GM23338 (cell line): ENCODE measurements at regions not wholly inside any gene's neighbourhood (a gene's known extent, or its start where the extent isn't known, plus 50 kb on each side); places are given as distances from the start of the nearest gene placed in this dataset.

Experiments used
- ATAC-seq: fragments of 200-7000 bp; cut with Tn5 transposase; 3 replicates; pipeline ENCODE4 v1.9.1; 2020
- DNase-seq: peaks from one replicate; pipeline ENCODE4 v3.0.0-alpha.2; 2015; ENCODE audit warnings: low spot score
- H2AFZ ChIP-seq: fragments of 200-600 bp; sonication (generic); 2 replicates; pipeline ENCODE4 v1.8.0; 2016; ENCODE audit warnings: antibody characterized with exemption, mild to moderate bottlenecking, moderate library complexity
- H3F3A ChIP-seq: fragments of 200-600 bp; sonication (generic); replicated peaks from 2 replicates; pipeline ENCODE4 v1.8.0; 2017; ENCODE audit warnings: antibody characterized with exemption, mixed run types, low read depth
- H3K27ac ChIP-seq: fragments of 200-600 bp; sonication (generic); 2 replicates; pipeline ENCODE4 v1.6.1; 2016; ENCODE audit warnings: low read depth
- H3K27me3 ChIP-seq: fragments of 200-600 bp; sonication (generic); 2 replicates; pipeline ENCODE4 v1.8.0; 2016; ENCODE audit warnings: mild to moderate bottlenecking, mixed run types, moderate library complexity; ENCODE audit not compliant: insufficient read depth
- H3K36me3 ChIP-seq: fragments of 200-600 bp; sonication (generic); 2 replicates; pipeline ENCODE4 v1.8.0; 2016; ENCODE audit warnings: mild to moderate bottlenecking; ENCODE audit not compliant: insufficient read depth
- H3K4me1 ChIP-seq: fragments of 200-600 bp; sonication (generic); 2 replicates; pipeline ENCODE4 v1.8.0; 2016; ENCODE audit warnings: mild to moderate bottlenecking, moderate library complexity; ENCODE audit not compliant: insufficient read depth
- H3K4me2 ChIP-seq: fragments of 200-600 bp; sonication (generic); 2 replicates; pipeline ENCODE4 v1.7.1; 2017; ENCODE audit warnings: mixed run types
- H3K4me3 ChIP-seq: fragments of 200-600 bp; sonication (generic); 2 replicates; pipeline ENCODE4 v1.6.1; 2016; ENCODE audit warnings: mixed run types
- H3K79me2 ChIP-seq: fragments of 200-600 bp; sonication (generic); replicated peaks from 2 replicates; pipeline ENCODE4 v1.8.0; 2017; ENCODE audit warnings: mild to moderate bottlenecking; ENCODE audit not compliant: insufficient read depth
- H3K9me2 ChIP-seq: fragments of 200-600 bp; sonication (generic); 2 replicates; pipeline ENCODE4 v1.8.0; 2017; ENCODE audit not compliant: insufficient read depth
- H4K20me1 ChIP-seq: fragments of 200-600 bp; sonication (generic); replicated peaks from 2 replicates; pipeline ENCODE4 v1.8.0; 2017; ENCODE audit warnings: mild to moderate bottlenecking; ENCODE audit not compliant: insufficient read depth
- H3K27ac Mint-ChIP-seq: 2 replicates; pipeline ENCODE4 v1.8.0; 2020; ENCODE audit warnings: inconsistent platforms, mild to moderate bottlenecking, moderate library complexity, mixed read lengths
- H3K27me3 Mint-ChIP-seq: 3 replicates; pipeline ENCODE4 v1.8.0; 2022; ENCODE audit warnings: low read depth, mild to moderate bottlenecking, moderate library complexity, mixed read lengths, inconsistent platforms; ENCODE audit not compliant: insufficient read depth, poor library complexity
- H3K36me3 Mint-ChIP-seq: 3 replicates; pipeline ENCODE4 v1.8.0; 2021; ENCODE audit warnings: low read depth, mild to moderate bottlenecking, inconsistent platforms, moderate library complexity, mixed read lengths
- H3K4me1 Mint-ChIP-seq: 3 replicates; pipeline ENCODE4 v1.8.0; 2020; ENCODE audit warnings: mild to moderate bottlenecking, inconsistent platforms, mixed read lengths
- H3K4me3 Mint-ChIP-seq: 3 replicates; pipeline ENCODE4 v1.8.0; 2021; ENCODE audit warnings: moderate library complexity, mild to moderate bottlenecking, inconsistent platforms, mixed read lengths
- H3K9me3 Mint-ChIP-seq: 3 replicates; pipeline ENCODE4 v1.8.0; 2020; ENCODE audit warnings: moderate library complexity, mild to moderate bottlenecking, inconsistent platforms, mixed read lengths
- CREB1 ChIP-seq: fragments of 250-450 bp; sonication (Bioruptor Pico); IDR thresholded peaks from 2 replicates; pipeline ENCODE4 v1.5.0; 2020; ENCODE audit warnings: low read depth, mild to moderate bottlenecking, moderate library complexity
- CTCF ChIP-seq, 2 experiments: fragments of 200-600 bp in 1 of 2; sonication (generic) in 1 of 2; conservative IDR thresholded peaks; 2 replicates each; pipeline versions ENCODE4 v1.5.1 to v1.6.1; 2016 to 2017; ENCODE audit warnings: antibody characterized with exemption in 2 of 2, low read depth in 2 of 2, mild to moderate bottlenecking in 2 of 2, moderate library complexity in 1 of 2
- EZH2 ChIP-seq: fragments of 200-600 bp; sonication (generic); IDR thresholded peaks from one replicate; pipeline ENCODE4 v1.8.0; 2017; ENCODE audit warnings: antibody characterized with exemption, mild to moderate bottlenecking, low read depth; ENCODE audit not compliant: unreplicated experiment
- POLR2AphosphoS5 ChIP-seq: IDR thresholded peaks from 2 replicates; pipeline ENCODE4 v1.6.1; 2016; ENCODE audit warnings: antibody characterized with exemption, low read depth
- REST ChIP-seq: IDR thresholded peaks from one replicate; pipeline ENCODE4 v1.6.1; 2018; ENCODE audit warnings: antibody characterized with exemption; ENCODE audit not compliant: unreplicated experiment
- STAT1 ChIP-seq: IDR thresholded peaks from one replicate; pipeline ENCODE4 v1.6.1; 2016; ENCODE audit warnings: antibody characterized with exemption; ENCODE audit not compliant: unreplicated experiment
- ZNF331 ChIP-seq: fragments of 250-450 bp; sonication (Bioruptor Pico); IDR thresholded peaks from 2 replicates; pipeline ENCODE4 v1.5.0; 2020; ENCODE audit warnings: low read depth, mild to moderate bottlenecking, moderate library complexity

GRCh38 chr11:44418456-44418830, 108.5 kb upstream of the ALX4 start:
- Mint-ChIP-seq H3K27me3 (peaks cover 5% of the 10 kb centered on the region), H3K9me3 (no peaks in the 10 kb centered on the region; the same call in 2 of the 3 replicates), H3K36me3 (no peaks in the 10 kb centered on the region; the same call in 2 of the 3 replicates), H3K4me1 (no peaks in the 10 kb centered on the region), H3K4me3 (no peak overlapping the region), H3K27ac (no peak overlapping the region)
- no peak for DNase-seq
- H3K4me2 ChIP-seq, result no peak overlapping the region
- no peak overlapping the region for H2AFZ ChIP-seq
- ATAC-seq, result no peak
- H3K36me3 ChIP-seq, result no peaks in the 10 kb centered on the region
- H3K27me3 ChIP-seq, result no peaks in the 10 kb centered on the region
- no peaks in the 10 kb centered on the region; the same call in 1 of the 2 replicates for H4K20me1 ChIP-seq
- no peak overlapping the region for H3K4me3 ChIP-seq
- H3K4me1 ChIP-seq, result no peaks in the 10 kb centered on the region
- H3K27ac ChIP-seq, result no peak overlapping the region
- H3F3A ChIP-seq, result no peaks in the 10 kb centered on the region
- TF ChIP-seq CREB1 (CRISPR knock-in tag) (no peak), POLR2AphosphoS5 (no peak), REST (no peak)
- no peaks in the 10 kb centered on the region for H3K79me2 ChIP-seq
- H3K9me2 ChIP-seq, result 0 out of 2 replicates have a peak, but pooled peaks cover 3% of the 10 kb centered on the region

- Mint-ChIP-seq H3K36me3 (no peaks in the 10 kb centered on the region; the same call in 2 of the 3 replicates), H3K4me3 (no peak overlapping the region), H3K4me1 (no peaks in the 10 kb centered on the region), H3K27ac (no peak overlapping the region), H3K27me3 (peaks cover 6% of the 10 kb centered on the region), H3K9me3 (no peaks in the 10 kb centered on the region; the same call in 2 of the 3 replicates)
- H3K27ac ChIP-seq, result no peak overlapping the region
- H3K9me2 ChIP-seq, result 0 out of 2 replicates have a peak, but pooled peaks cover 3% of the 10 kb centered on the region
- no peak for DNase-seq
- no peaks in the 10 kb centered on the region for H3F3A ChIP-seq
- H3K36me3 ChIP-seq, result no peaks in the 10 kb centered on the region
- no peak overlapping the region for H3K4me3 ChIP-seq
- H3K27me3 ChIP-seq, result no peaks in the 10 kb centered on the region
- no peak overlapping the region for H2AFZ ChIP-seq
- no peak for ATAC-seq
- H3K4me2 ChIP-seq, result no peak overlapping the region
- no peak for TF ChIP-seq REST
- TF ChIP-seq ZNF331 (CRISPR knock-in tag), result no peak
- TF ChIP-seq STAT1, result no peak
- TF ChIP-seq EZH2, result no peak
- no peak for TF ChIP-seq CTCF (conservative IDR thresholded peaks at IDR 0.05; ENCODE audit: low read depth in 2 of 2)
- no peaks in the 10 kb centered on the region for H3K79me2 ChIP-seq
- no peaks in the 10 kb centered on the region; the same call in 1 of the 2 replicates for H4K20me1 ChIP-seq
- H3K4me1 ChIP-seq, result no peaks in the 10 kb centered on the region
These were observed 111.2 kb upstream of the ALX4 start for GRCh38 chr11:44421090-44421675.
